ENCODE measurements at regions not wholly inside any gene's neighbourhood (a gene's known extent, or its start where the extent isn't known, plus 50 kb on each side); places are given as distances from the start of the nearest gene placed in this dataset.
"Not testable (repeated sequence)": the region's sequence is repeated elsewhere in the genome, so short reads cannot be mapped to it uniquely, and the experiment has no call there.

DNA sequence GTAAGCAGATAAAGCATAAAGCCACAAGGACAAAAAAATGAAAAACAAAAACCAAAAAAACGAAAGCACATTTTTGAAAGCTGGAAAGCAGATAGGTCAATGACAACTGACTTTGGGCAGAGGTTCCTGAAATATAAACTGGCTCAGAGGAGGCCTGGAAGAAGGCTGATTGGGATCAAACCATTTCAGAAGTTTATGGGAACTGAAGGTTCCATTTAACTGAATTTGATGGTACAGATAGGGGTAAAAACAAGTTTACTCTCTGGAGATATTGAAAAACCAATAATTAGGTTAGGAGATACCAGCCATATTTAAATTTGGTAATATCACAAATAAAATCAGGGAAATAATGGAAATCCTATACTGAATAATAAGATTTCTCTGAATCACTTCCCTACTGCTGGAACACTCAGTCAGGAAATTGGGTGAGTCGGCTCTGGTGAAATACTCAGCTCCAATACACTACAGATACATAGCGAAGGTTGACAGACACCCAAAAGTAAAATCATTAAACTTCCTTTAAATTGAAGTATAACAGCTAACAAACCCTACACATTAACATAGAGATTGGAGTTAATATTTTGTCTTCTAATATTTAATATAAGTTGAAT lies 1584.3 kb downstream of the STIM2 start:
- H3K4me1 ChIP-seq (ENCODE audit: insufficient read depth, low read length): no peaks in the 10 kb centered on the region
- no peak overlapping the region for H3K4me3 ChIP-seq (ENCODE audit: low read depth in 1 of 2, low read length in 2 of 2)
- H3K9ac ChIP-seq (ENCODE audit: low read length): no peak overlapping the region
- H3K36me3 ChIP-seq (ENCODE audit: insufficient read depth, low read length): no peaks in the 10 kb centered on the region
- H3K27ac ChIP-seq (ENCODE audit: low read depth, low read length): no peak overlapping the region
- no peaks in the 10 kb centered on the region for H3K9me3 ChIP-seq (ENCODE audit: low read length)
- no peaks in the 10 kb centered on the region for H3K27me3 ChIP-seq (ENCODE audit: control insufficient read depth in 1 of 2, insufficient read depth in 2 of 2, low read length in 2 of 2)

GRCh38 chr4:28449085-28449484 lies 1588.4 kb downstream of the STIM2 start:
- Histone ChIP-seq H3K9ac (ENCODE audit: low read length) (no peak overlapping the region), H3K27ac (ENCODE audit: low read depth, low read length) (no peak overlapping the region), H3K9me3 (ENCODE audit: low read length) (no peaks in the 10 kb centered on the region), H3K4me1 (ENCODE audit: insufficient read depth, low read length) (no peaks in the 10 kb centered on the region), H3K4me3 (ENCODE audit: low read depth in 1 of 2, low read length in 2 of 2) (no peak overlapping the region), H3K36me3 (ENCODE audit: insufficient read depth, low read length) (no peaks in the 10 kb centered on the region), H3K27me3 (ENCODE audit: control insufficient read depth in 1 of 2, insufficient read depth in 2 of 2, low read length in 2 of 2) (no peaks in the 10 kb centered on the region)

DNA sequence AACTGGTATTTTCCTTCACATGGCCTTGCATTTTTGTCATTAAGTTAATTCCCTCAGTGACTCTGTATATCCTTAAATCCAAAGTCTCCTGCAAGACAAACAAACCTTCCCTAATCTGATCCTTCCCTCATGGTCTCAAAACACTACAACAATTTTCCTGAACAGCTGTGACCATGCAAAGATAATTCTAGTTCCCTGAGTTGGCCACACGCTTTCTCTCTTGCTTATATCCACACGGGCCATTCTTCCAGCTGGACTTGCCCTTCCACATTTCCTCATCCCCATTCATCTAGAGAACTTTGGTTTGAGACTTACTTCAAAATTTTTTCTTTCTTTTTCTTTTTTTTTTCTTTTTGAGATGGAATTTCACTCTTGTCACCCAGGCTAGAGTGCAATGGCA lies 1590.7 kb downstream of the STIM2 start:
- H3K4me3 ChIP-seq (ENCODE audit: low read depth in 1 of 2, low read length in 2 of 2): no peak overlapping the region
- H3K9ac ChIP-seq (ENCODE audit: low read length): no peak overlapping the region
- no peaks in the 10 kb centered on the region for H3K9me3 ChIP-seq (ENCODE audit: low read length)
- no peaks in the 10 kb centered on the region for H3K27me3 ChIP-seq (ENCODE audit: control insufficient read depth in 1 of 2, insufficient read depth in 2 of 2, low read length in 2 of 2)
- no peaks in the 10 kb centered on the region for H3K36me3 ChIP-seq (ENCODE audit: insufficient read depth, low read length)
- H3K4me1 ChIP-seq (ENCODE audit: insufficient read depth, low read length): no peaks in the 10 kb centered on the region
- H3K27ac ChIP-seq (ENCODE audit: low read depth, low read length): no peak overlapping the region

- Histone ChIP-seq H3K27me3 (ENCODE audit: control insufficient read depth in 1 of 2, insufficient read depth in 2 of 2, low read length in 2 of 2) (no peaks in the 10 kb centered on the region), H3K4me1 (ENCODE audit: insufficient read depth, low read length) (no peaks in the 10 kb centered on the region), H3K9ac (ENCODE audit: low read length) (no peak overlapping the region), H3K4me3 (ENCODE audit: low read depth in 1 of 2, low read length in 2 of 2) (no peak overlapping the region), H3K36me3 (ENCODE audit: insufficient read depth, low read length) (no peaks in the 10 kb centered on the region), H3K9me3 (ENCODE audit: low read length) (no peaks in the 10 kb centered on the region), H3K27ac (ENCODE audit: low read depth, low read length) (no peak overlapping the region)
These were observed 1602.4 kb downstream of the STIM2 start for GRCh38 chr4:28462766-28463700.

- no peaks in the 10 kb centered on the region for H3K4me1 ChIP-seq (ENCODE audit: insufficient read depth, low read length)
- H3K36me3 ChIP-seq (ENCODE audit: insufficient read depth, low read length): no peaks in the 10 kb centered on the region
- no peak overlapping the region for H3K4me3 ChIP-seq (ENCODE audit: low read depth in 1 of 2, low read length in 2 of 2)
- no peaks in the 10 kb centered on the region for H3K9me3 ChIP-seq (ENCODE audit: low read length)
- no peak overlapping the region for H3K9ac ChIP-seq (ENCODE audit: low read length)
- no peak overlapping the region for H3K27ac ChIP-seq (ENCODE audit: low read depth, low read length)
- H3K27me3 ChIP-seq (ENCODE audit: control insufficient read depth in 1 of 2, insufficient read depth in 2 of 2, low read length in 2 of 2): no peaks in the 10 kb centered on the region
These were observed 1604.2 kb downstream of the STIM2 start for GRCh38 chr4:28464823-28465222.

DNA sequence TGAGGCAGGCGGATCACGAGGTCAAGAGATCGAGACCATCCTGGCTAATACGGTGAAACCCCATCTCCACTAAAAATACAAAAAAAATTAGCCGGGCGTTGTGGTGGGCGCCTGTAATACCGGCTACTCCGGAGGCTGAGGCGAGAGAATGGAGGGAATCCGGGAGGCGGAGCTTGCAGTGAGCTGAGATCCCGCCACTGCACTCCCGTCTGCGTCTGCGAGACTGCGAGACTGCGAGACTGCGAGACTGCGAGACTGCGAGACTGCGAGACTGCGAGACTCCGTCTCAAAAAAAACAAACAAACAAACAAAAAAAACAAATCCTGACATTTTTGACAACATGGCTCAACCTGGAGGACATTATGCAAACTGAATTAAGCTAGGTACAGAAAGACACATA lies 1606.2 kb downstream of the STIM2 start:
- H3K27me3 ChIP-seq (ENCODE audit: control insufficient read depth in 1 of 2, insufficient read depth in 2 of 2, low read length in 2 of 2); H3K4me3 ChIP-seq (ENCODE audit: low read depth in 1 of 2, low read length in 2 of 2); H3K36me3 ChIP-seq (ENCODE audit: insufficient read depth, low read length); H3K27ac ChIP-seq (ENCODE audit: low read depth, low read length); H3K4me1 ChIP-seq (ENCODE audit: insufficient read depth, low read length); H3K9me3 ChIP-seq (ENCODE audit: low read length); H3K9ac ChIP-seq (ENCODE audit: low read length): not testable (repeated sequence)

GRCh38 chr4:28469387-28469786 lies 1608.7 kb downstream of the STIM2 start:
- no peaks in the 10 kb centered on the region for H3K27me3 ChIP-seq (ENCODE audit: control insufficient read depth in 1 of 2, insufficient read depth in 2 of 2, low read length in 2 of 2)
- H3K27ac ChIP-seq (ENCODE audit: low read depth, low read length): no peak overlapping the region
- H3K9ac ChIP-seq (ENCODE audit: low read length): no peak overlapping the region
- H3K4me3 ChIP-seq (ENCODE audit: low read depth in 1 of 2, low read length in 2 of 2): no peak overlapping the region
- no peaks in the 10 kb centered on the region for H3K36me3 ChIP-seq (ENCODE audit: insufficient read depth, low read length)
- H3K9me3 ChIP-seq (ENCODE audit: low read length): no peaks in the 10 kb centered on the region
- H3K4me1 ChIP-seq (ENCODE audit: insufficient read depth, low read length): no peaks in the 10 kb centered on the region

- Histone ChIP-seq H3K36me3 (ENCODE audit: insufficient read depth, low read length) (no peaks in the 10 kb centered on the region), H3K4me1 (ENCODE audit: insufficient read depth, low read length) (no peaks in the 10 kb centered on the region), H3K27me3 (ENCODE audit: control insufficient read depth in 1 of 2, insufficient read depth in 2 of 2, low read length in 2 of 2) (no peaks in the 10 kb centered on the region), H3K9me3 (ENCODE audit: low read length) (no peaks in the 10 kb centered on the region), H3K27ac (ENCODE audit: low read depth, low read length) (no peak overlapping the region), H3K4me3 (ENCODE audit: low read depth in 1 of 2, low read length in 2 of 2) (no peak overlapping the region), H3K9ac (ENCODE audit: low read length) (no peak overlapping the region)
These were observed 1609.2 kb downstream of the STIM2 start for GRCh38 chr4:28469886-28470285.

- Histone ChIP-seq H3K4me3 (ENCODE audit: low read depth in 1 of 2, low read length in 2 of 2) (no peak overlapping the region), H3K36me3 (ENCODE audit: insufficient read depth, low read length) (no peaks in the 10 kb centered on the region), H3K9me3 (ENCODE audit: low read length) (no peaks in the 10 kb centered on the region), H3K27me3 (ENCODE audit: control insufficient read depth in 1 of 2, insufficient read depth in 2 of 2, low read length in 2 of 2) (no peaks in the 10 kb centered on the region), H3K27ac (ENCODE audit: low read depth, low read length) (no peak overlapping the region), H3K4me1 (ENCODE audit: insufficient read depth, low read length) (no peaks in the 10 kb centered on the region), H3K9ac (ENCODE audit: low read length) (no peak overlapping the region)
These were observed 1614.7 kb downstream of the STIM2 start for GRCh38 chr4:28475381-28475780.

- H3K36me3 ChIP-seq (ENCODE audit: insufficient read depth, low read length): no peaks in the 10 kb centered on the region
- H3K27ac ChIP-seq (ENCODE audit: low read depth, low read length): no peak overlapping the region
These were observed 1619.0 kb downstream of the STIM2 start for GRCh38 chr4:28479666-28480065.

GRCh38 chr4:28481565-28481964 lies 1620.9 kb downstream of the STIM2 start:
- H3K4me1 ChIP-seq (ENCODE audit: insufficient read depth, low read length): no peaks in the 10 kb centered on the region
- H3K4me3 ChIP-seq (ENCODE audit: low read depth in 1 of 2, low read length in 2 of 2): no peak overlapping the region

More at GRCh38 chr4:28479666-28480065, 1619.0 kb downstream of the STIM2 start:
- H3K4me3 ChIP-seq (ENCODE audit: low read depth in 1 of 2, low read length in 2 of 2): no peak overlapping the region
- H3K9me3 ChIP-seq (ENCODE audit: low read length): no peaks in the 10 kb centered on the region
- no peaks in the 10 kb centered on the region for H3K27me3 ChIP-seq (ENCODE audit: control insufficient read depth in 1 of 2, insufficient read depth in 2 of 2, low read length in 2 of 2)
- no peak overlapping the region for H3K9ac ChIP-seq (ENCODE audit: low read length)
- H3K4me1 ChIP-seq (ENCODE audit: insufficient read depth, low read length): no peaks in the 10 kb centered on the region

More at GRCh38 chr4:28481565-28481964, 1620.9 kb downstream of the STIM2 start:
- H3K9ac ChIP-seq (ENCODE audit: low read length): no peak overlapping the region
- no peaks in the 10 kb centered on the region for H3K27me3 ChIP-seq (ENCODE audit: control insufficient read depth in 1 of 2, insufficient read depth in 2 of 2, low read length in 2 of 2)
- H3K36me3 ChIP-seq (ENCODE audit: insufficient read depth, low read length): no peaks in the 10 kb centered on the region
- no peak overlapping the region for H3K27ac ChIP-seq (ENCODE audit: low read depth, low read length)
- no peaks in the 10 kb centered on the region for H3K9me3 ChIP-seq (ENCODE audit: low read length)

All from muscle layer of colon (tissue), 2 donors.